ENCODE measurements at regions not wholly inside any gene's neighbourhood (a gene's known extent, or its start where the extent isn't known, plus 50 kb on each side); places are given as distances from the start of the nearest gene placed in this dataset.

GRCh38 chr5:15333091-15333490 is 166.9 kb upstream of the FBXL7 start:
- Histone ChIP-seq H3K4me1 (ENCODE audit: control insufficient read depth, extremely low read depth, insufficient read depth, low read length) (no peaks in the 10 kb centered on the region), H3K79me2 (ENCODE audit: control insufficient read depth, insufficient read depth, low read length) (no peaks in the 10 kb centered on the region), H3K27me3 (ENCODE audit: control insufficient read depth, extremely low read depth, insufficient read depth, low read length) (no peaks in the 10 kb centered on the region), H2AFZ (ENCODE audit: control insufficient read depth, low read length) (no peak overlapping the region), H3K36me3 (ENCODE audit: control insufficient read depth in 2 of 2, extremely low read depth in 1 of 2, insufficient read depth in 2 of 2, low read length in 2 of 2) (no peaks in the 10 kb centered on the region), H3K9ac (ENCODE audit: control insufficient read depth, extremely low read depth, insufficient read depth, low read length) (no peak overlapping the region), H3K27ac (ENCODE audit: control insufficient read depth, insufficient read depth, low read length) (no peak overlapping the region), H4K20me1 (ENCODE audit: control insufficient read depth, extremely low read depth, insufficient read depth, low read length) (no peaks in the 10 kb centered on the region), H3K9me3 (ENCODE audit: control insufficient read depth, low read depth, low read length) (no peaks in the 10 kb centered on the region), H3K4me3 (ENCODE audit: control insufficient read depth in 2 of 3, extremely low read depth in 1 of 3, insufficient read depth in 2 of 3, low read depth in 1 of 3, low read length in 3 of 3) (no peak overlapping the region), H3K4me2 (ENCODE audit: control insufficient read depth, extremely low read depth, insufficient read depth, low read depth, low read length) (no peak overlapping the region), H3K9me1 (ENCODE audit: control insufficient read depth, extremely low read depth, insufficient read depth, low read length) (no peaks in the 10 kb centered on the region)
- FAIRE-seq (no peak), DNase-seq (ENCODE audit: low read depth, low spot score) (no peak)
- dilution Hi-C loops (cut with MboI; ENCODE audit: extremely low pct_ligation_motif_present, low sequenced_read_pairs), result no loop called here
- TF ChIP-seq EZH2 (IDR thresholded peaks at IDR 0.05; ENCODE audit: low read length), result no peak

- Histone ChIP-seq H3K4me2 (ENCODE audit: control insufficient read depth, extremely low read depth, insufficient read depth, low read depth, low read length) (no peak overlapping the region), H4K20me1 (ENCODE audit: control insufficient read depth, extremely low read depth, insufficient read depth, low read length) (no peaks in the 10 kb centered on the region), H3K27me3 (ENCODE audit: control insufficient read depth, extremely low read depth, insufficient read depth, low read length) (no peaks in the 10 kb centered on the region), H3K9ac (ENCODE audit: control insufficient read depth, extremely low read depth, insufficient read depth, low read length) (no peak overlapping the region), H3K9me1 (ENCODE audit: control insufficient read depth, extremely low read depth, insufficient read depth, low read length) (no peaks in the 10 kb centered on the region), H3K36me3 (ENCODE audit: control insufficient read depth in 2 of 2, extremely low read depth in 1 of 2, insufficient read depth in 2 of 2, low read length in 2 of 2) (no peaks in the 10 kb centered on the region), H3K79me2 (ENCODE audit: control insufficient read depth, insufficient read depth, low read length) (no peaks in the 10 kb centered on the region), H3K9me3 (ENCODE audit: control insufficient read depth, low read depth, low read length) (no peaks in the 10 kb centered on the region), H3K4me1 (ENCODE audit: control insufficient read depth, extremely low read depth, insufficient read depth, low read length) (no peaks in the 10 kb centered on the region), H3K27ac (ENCODE audit: control insufficient read depth, insufficient read depth, low read length) (no peak overlapping the region), H3K4me3 (ENCODE audit: control insufficient read depth in 2 of 3, extremely low read depth in 1 of 3, insufficient read depth in 2 of 3, low read depth in 1 of 3, low read length in 3 of 3) (no peak overlapping the region), H2AFZ (ENCODE audit: control insufficient read depth, low read length) (no peak overlapping the region)
- TF ChIP-seq EZH2 (IDR thresholded peaks at IDR 0.05; ENCODE audit: low read length) (no peak), CTCF (optimal IDR thresholded peaks at IDR 0.05 in 1 of 3, IDR thresholded peaks at IDR 0.05 in 1 of 3, conservative IDR thresholded peaks at IDR 0.05 in 1 of 3; ENCODE audit: extremely low read depth in 1 of 3, insufficient read depth in 2 of 3, low read length in 3 of 3) (no peak)
- dilution Hi-C loops (cut with MboI; ENCODE audit: extremely low pct_ligation_motif_present, low sequenced_read_pairs), result no loop called here
- DNase-seq (ENCODE audit: low read depth, low spot score), result no peak
- FAIRE-seq, result no peak
Measured at GRCh38 chr5:15326932-15327331, 173.0 kb upstream of the FBXL7 start.

GRCh38 chr5:15326471-15326870 is 173.5 kb upstream of the FBXL7 start:
- no peaks in the 10 kb centered on the region for H3K4me1 ChIP-seq (ENCODE audit: control insufficient read depth, extremely low read depth, insufficient read depth, low read length)
- H4K20me1 ChIP-seq (ENCODE audit: control insufficient read depth, extremely low read depth, insufficient read depth, low read length), result no peaks in the 10 kb centered on the region
- no peak for TF ChIP-seq EZH2 (IDR thresholded peaks at IDR 0.05; ENCODE audit: low read length)
- TF ChIP-seq CTCF (optimal IDR thresholded peaks at IDR 0.05 in 1 of 3, IDR thresholded peaks at IDR 0.05 in 1 of 3, conservative IDR thresholded peaks at IDR 0.05 in 1 of 3; ENCODE audit: extremely low read depth in 1 of 3, insufficient read depth in 2 of 3, low read length in 3 of 3), result no peak
- no peak overlapping the region for H3K4me3 ChIP-seq (ENCODE audit: control insufficient read depth in 2 of 3, extremely low read depth in 1 of 3, insufficient read depth in 2 of 3, low read depth in 1 of 3, low read length in 3 of 3)
- H3K36me3 ChIP-seq (ENCODE audit: control insufficient read depth in 2 of 2, extremely low read depth in 1 of 2, insufficient read depth in 2 of 2, low read length in 2 of 2), result no peaks in the 10 kb centered on the region
- H2AFZ ChIP-seq (ENCODE audit: control insufficient read depth, low read length), result no peak overlapping the region
- no peaks in the 10 kb centered on the region for H3K79me2 ChIP-seq (ENCODE audit: control insufficient read depth, insufficient read depth, low read length)
- no peaks in the 10 kb centered on the region for H3K9me3 ChIP-seq (ENCODE audit: control insufficient read depth, low read depth, low read length)
- DNase-seq (ENCODE audit: low read depth, low spot score) (no peak), FAIRE-seq (no peak)
- dilution Hi-C loops (cut with MboI; ENCODE audit: extremely low pct_ligation_motif_present, low sequenced_read_pairs), result no loop called here
- H3K4me2 ChIP-seq (ENCODE audit: control insufficient read depth, extremely low read depth, insufficient read depth, low read depth, low read length), result no peak overlapping the region
- no peaks in the 10 kb centered on the region for H3K9me1 ChIP-seq (ENCODE audit: control insufficient read depth, extremely low read depth, insufficient read depth, low read length)
- H3K27ac ChIP-seq (ENCODE audit: control insufficient read depth, insufficient read depth, low read length), result no peak overlapping the region
- no peak overlapping the region for H3K9ac ChIP-seq (ENCODE audit: control insufficient read depth, extremely low read depth, insufficient read depth, low read length)
- H3K27me3 ChIP-seq (ENCODE audit: control insufficient read depth, extremely low read depth, insufficient read depth, low read length), result no peaks in the 10 kb centered on the region
